ENCODE measurements at regions not wholly inside any gene's neighbourhood (a gene's known extent, or its start where the extent isn't known, plus 50 kb on each side); places are given as distances from the start of the nearest gene placed in this dataset.

- ChIA-PET CTCF (no interaction called here), POLR2A (no interaction called here)
- no peaks in the 10 kb centered on the region for H3K27me3 ChIP-seq (ENCODE audit: control insufficient read depth, insufficient read depth, low read length)
- no peak for TF ChIP-seq CTCF (IDR thresholded peaks at IDR 0.05; ENCODE audit: low read depth, low read length)
- DNase-seq (ENCODE audit: low read depth, low spot score): no peak
- peaks cover 2% of the 10 kb centered on the region; the same call in 1 of the 2 replicates for H3K9me3 ChIP-seq (ENCODE audit: control insufficient read depth, insufficient read depth, low read length)
- no peak overlapping the region for H3K4me3 ChIP-seq (ENCODE audit: low read depth, low read length)
- H3K27ac ChIP-seq (ENCODE audit: low read depth, low read length): no peak overlapping the region
These were observed 383.4 kb downstream of the BRINP1 start for GRCh38 chr9:118985851-118986250.

- Histone ChIP-seq H3K4me3 (ENCODE audit: low read depth, low read length) (no peak overlapping the region), H3K9me3 (ENCODE audit: control insufficient read depth, insufficient read depth, low read length) (peaks cover 12% of the 10 kb centered on the region; the same call in 1 of the 2 replicates), H3K27ac (ENCODE audit: low read depth, low read length) (no peak overlapping the region), H3K27me3 (ENCODE audit: control insufficient read depth, insufficient read depth, low read length) (no peaks in the 10 kb centered on the region)
- ChIA-PET POLR2A (no interaction called here), CTCF (no interaction called here)
- TF ChIP-seq CTCF (IDR thresholded peaks at IDR 0.05; ENCODE audit: low read depth, low read length): no peak
- no peak for DNase-seq (ENCODE audit: low read depth, low spot score)
These were observed 382.1 kb downstream of the BRINP1 start for GRCh38 chr9:118987167-118987566.

GRCh38 chr9:118990949-118991348 is 378.3 kb downstream of the BRINP1 start:
- no peaks in the 10 kb centered on the region for H3K27me3 ChIP-seq (ENCODE audit: control insufficient read depth, insufficient read depth, low read length)
- no peak for DNase-seq (ENCODE audit: low read depth, low spot score)
- ChIA-PET POLR2A (no interaction called here), CTCF (no interaction called here)
- peaks cover 16% of the 10 kb centered on the region; the same call in 1 of the 2 replicates for H3K9me3 ChIP-seq (ENCODE audit: control insufficient read depth, insufficient read depth, low read length)
- no peak overlapping the region for H3K4me3 ChIP-seq (ENCODE audit: low read depth, low read length)
- TF ChIP-seq CTCF (IDR thresholded peaks at IDR 0.05; ENCODE audit: low read depth, low read length): no peak
- no peak overlapping the region for H3K27ac ChIP-seq (ENCODE audit: low read depth, low read length)

GRCh38 chr9:118991366-118992285 is 377.6 kb downstream of the BRINP1 start:
- TF ChIP-seq CTCF (IDR thresholded peaks at IDR 0.05; ENCODE audit: low read depth, low read length): no peak
- CTCF ChIA-PET: no interaction called here
- no peak overlapping the region for H3K27ac ChIP-seq (ENCODE audit: low read depth, low read length)
- POLR2A ChIA-PET: no interaction called here
- no peaks in the 10 kb centered on the region for H3K27me3 ChIP-seq (ENCODE audit: control insufficient read depth, insufficient read depth, low read length)
- DNase-seq (ENCODE audit: low read depth, low spot score): no peak
- H3K9me3 ChIP-seq (ENCODE audit: control insufficient read depth, insufficient read depth, low read length): peaks cover 16% of the 10 kb centered on the region; the same call in 1 of the 2 replicates
- no peak overlapping the region for H3K4me3 ChIP-seq (ENCODE audit: low read depth, low read length)
